ENCODE measurements at regions not wholly inside any gene's neighbourhood (a gene's known extent, or its start where the extent isn't known, plus 50 kb on each side); places are given as distances from the start of the nearest gene placed in this dataset.

GRCh38 chr3:178304758-178305467 lies 231.3 kb upstream of the KCNMB2 start:
- TF ChIP-seq CTCF (conservative IDR thresholded peaks at IDR 0.05), result no peak
- TF ChIP-seq ZFX (IDR thresholded peaks at IDR 0.05), result no peak

Data from C4-2B (cell line).